Retinal pigment epithelial cell (primary cell): ENCODE measurements at regions not wholly inside any gene's neighbourhood (a gene's known extent, or its start where the extent isn't known, plus 50 kb on each side); places are given as distances from the start of the nearest gene placed in this dataset.

Source experiments
- DNase-seq: peaks from one replicate; pipeline ENCODE4 v3.0.0-alpha.2; 2010; ENCODE audit warnings: low read depth
- H3K4me3 ChIP-seq: 2 replicates; pipeline ENCODE4 v1.5.1; 2011; ENCODE audit warnings: mild to moderate bottlenecking, low read length, control low read depth, moderate library complexity
- CTCF ChIP-seq: conservative IDR thresholded peaks from 2 replicates; pipeline ENCODE4 v1.5.1; 2011; ENCODE audit warnings: low read depth, low read length, control low read depth, inconsistent platforms

DNA sequence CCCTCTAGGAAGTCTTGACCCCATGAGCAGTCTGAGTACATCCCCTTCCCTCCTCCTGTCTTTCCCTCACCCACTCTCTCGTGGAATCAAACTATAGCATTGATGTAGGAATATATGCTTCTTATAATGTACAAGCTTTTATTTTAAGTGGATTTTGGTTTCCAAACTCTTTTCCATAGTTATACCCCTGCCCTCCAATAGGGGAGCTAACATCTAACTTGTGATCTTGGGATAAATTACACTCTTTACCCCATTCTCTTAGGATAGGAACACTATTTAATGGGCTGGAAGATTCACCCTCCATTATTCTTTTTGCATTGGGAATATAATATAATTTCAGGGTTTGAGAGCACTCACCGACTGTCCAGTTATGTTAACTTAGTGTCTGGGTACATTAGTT is 465.9 kb downstream of the GATA3 start:
- no peak overlapping the region for H3K4me3 ChIP-seq
- no peak for DNase-seq
- TF ChIP-seq CTCF: no peak

- no peak for DNase-seq
- H3K4me3 ChIP-seq: no peak overlapping the region
- no peak for TF ChIP-seq CTCF
Measured at GRCh38 chr10:8527773-8528172, 473.3 kb downstream of the GATA3 start.

GRCh38 chr10:8531116-8531515 is 476.6 kb downstream of the GATA3 start:
- no peak overlapping the region for H3K4me3 ChIP-seq
- no peak for DNase-seq
- TF ChIP-seq CTCF: no peak

- no peak for DNase-seq
- no peak overlapping the region for H3K4me3 ChIP-seq
- TF ChIP-seq CTCF: no peak
Measured at GRCh38 chr10:8532647-8533046, 478.2 kb downstream of the GATA3 start.

- H3K4me3 ChIP-seq: no peak overlapping the region
- TF ChIP-seq CTCF: no peak
Measured at GRCh38 chr10:8533462-8533861, 479.0 kb downstream of the GATA3 start.

DNA sequence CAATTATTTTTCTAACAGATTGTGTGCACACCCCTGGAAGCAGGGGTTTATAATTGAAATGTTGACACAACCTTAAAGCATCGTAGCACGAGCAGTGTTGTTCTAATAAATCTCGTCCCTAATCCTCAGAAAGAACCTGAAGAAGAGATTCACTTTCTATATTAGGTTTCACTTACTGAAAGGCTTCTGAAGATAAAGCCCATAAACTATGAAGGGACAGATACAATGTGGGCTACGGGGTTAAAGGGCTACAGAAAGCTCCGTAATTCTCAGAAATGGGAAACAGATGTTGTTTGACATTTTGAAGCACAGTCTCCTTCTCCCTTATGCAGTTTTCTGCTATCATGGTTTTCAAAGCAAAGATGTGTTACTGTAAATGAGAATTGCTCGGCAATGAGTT is 479.6 kb downstream of the GATA3 start:
- TF ChIP-seq CTCF: no peak
- no peak overlapping the region for H3K4me3 ChIP-seq
- DNase-seq: no peak

More at GRCh38 chr10:8533462-8533861, 479.0 kb downstream of the GATA3 start:
- DNase-seq: no peak

- TF ChIP-seq CTCF: no peak
- H3K4me3 ChIP-seq: no peak overlapping the region
- no peak for DNase-seq
Measured at GRCh38 chr10:8534891-8535290, 480.4 kb downstream of the GATA3 start.
